PFSK-1 (cell line): ENCODE measurements at regions not wholly inside any gene's neighbourhood (a gene's known extent, or its start where the extent isn't known, plus 50 kb on each side); places are given as distances from the start of the nearest gene placed in this dataset.

Source experiments
- FOXP2 ChIP-seq: optimal IDR thresholded peaks from 2 replicates; pipeline ENCODE3; 2011; ENCODE audit warnings: borderline replicate concordance, control low read depth, inconsistent platforms; ENCODE audit not compliant: insufficient read depth; ENCODE audit errors: extremely low read length, extremely low read depth
- POLR2AphosphoS5 ChIP-seq: IDR thresholded peaks from 2 replicates; pipeline ENCODE4 v1.6.1; 2012; ENCODE audit warnings: low read depth, mild to moderate bottlenecking, control low read depth, low read length, moderate library complexity
- REST ChIP-seq, 2 experiments: IDR thresholded peaks; 2 replicates each; pipeline versions ENCODE4 v1.6.1 to v1.8.0; 2011 to 2012; ENCODE audit warnings: low read depth in 2 of 2, low read length in 2 of 2, control low read depth in 1 of 2, inconsistent platforms in 1 of 2, mild to moderate bottlenecking in 1 of 2, moderate library complexity in 1 of 2; ENCODE audit not compliant: insufficient read depth in 1 of 2
- SIN3A ChIP-seq: IDR thresholded peaks from 2 replicates; pipeline ENCODE4 v1.6.1; 2012; ENCODE audit warnings: mild to moderate bottlenecking, low read length, moderate library complexity, borderline replicate concordance; ENCODE audit not compliant: insufficient read depth
- TAF1 ChIP-seq: IDR thresholded peaks from 2 replicates; pipeline ENCODE4 v1.6.1; 2012; ENCODE audit warnings: low read length, control low read depth, borderline replicate concordance; ENCODE audit not compliant: insufficient read depth

DNA sequence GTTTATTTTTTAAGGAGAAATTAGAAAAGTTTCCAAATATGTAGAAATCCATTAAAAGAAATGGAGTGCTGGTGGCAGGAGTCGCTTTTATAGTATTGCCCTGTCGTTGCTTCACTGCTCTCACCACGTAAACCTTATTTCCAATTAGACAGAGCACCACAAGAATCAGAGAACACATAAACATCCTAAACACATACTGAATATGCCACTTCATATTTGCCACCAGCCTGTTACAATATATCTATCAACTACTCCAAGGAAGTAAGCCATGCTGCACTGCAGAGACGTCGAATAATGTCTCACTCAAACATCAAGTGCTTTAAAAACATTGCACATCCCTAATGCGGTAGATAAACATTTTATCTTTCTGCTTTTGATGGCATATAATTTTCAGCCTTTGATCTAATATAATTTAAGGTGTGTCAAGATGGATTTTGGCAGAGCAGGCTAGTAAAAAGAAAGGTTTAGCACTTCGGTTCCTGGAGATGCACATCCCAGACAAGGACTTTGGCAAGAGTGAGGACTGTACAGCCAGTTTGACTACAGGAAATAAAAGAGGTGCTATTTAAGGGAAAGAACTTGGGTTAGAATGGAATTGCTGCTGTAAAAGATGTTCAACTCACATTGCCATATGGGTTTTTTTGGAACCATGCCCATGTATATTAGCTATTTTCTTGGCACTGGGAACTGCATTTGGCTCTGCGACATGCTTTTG lies 932.3 kb downstream of the EFNB2 start:
- TF ChIP-seq POLR2AphosphoS5 (no peak), REST (IDR thresholded peaks at IDR 0.05; ENCODE audit: insufficient read depth in 1 of 2, low read depth in 2 of 2, low read length in 2 of 2) (no peak), TAF1 (no peak), SIN3A (no peak), FOXP2 (no peak)

GRCh38 chr13:105599477-105600037 lies 935.9 kb downstream of the EFNB2 start:
- TF ChIP-seq REST (IDR thresholded peaks at IDR 0.05; ENCODE audit: insufficient read depth in 1 of 2, low read depth in 2 of 2, low read length in 2 of 2): no peak
- no peak for TF ChIP-seq SIN3A
- no peak for TF ChIP-seq POLR2AphosphoS5
- TF ChIP-seq FOXP2: no peak
- no peak for TF ChIP-seq TAF1

DNA sequence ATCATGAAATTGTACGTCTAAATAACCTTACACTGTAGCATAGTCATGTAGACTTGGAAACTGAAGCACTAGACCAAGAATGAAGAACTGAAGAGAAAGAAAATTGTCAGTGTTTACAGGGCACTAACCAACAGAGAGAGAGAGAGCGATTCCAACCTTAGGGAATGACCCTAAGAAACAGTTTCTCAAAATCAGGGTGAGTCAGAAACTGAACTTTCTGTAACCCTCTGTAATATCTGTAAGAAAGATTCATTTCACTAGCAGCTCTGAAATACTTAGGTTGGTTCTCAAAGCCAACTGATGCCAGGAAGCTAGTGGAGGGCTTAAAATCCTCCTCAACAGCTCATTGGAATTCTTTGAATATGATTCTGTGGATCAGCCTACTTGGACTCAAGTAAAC lies 936.9 kb downstream of the EFNB2 start:
- TF ChIP-seq POLR2AphosphoS5 (no peak), SIN3A (no peak), FOXP2 (no peak), TAF1 (no peak), REST (IDR thresholded peaks at IDR 0.05; ENCODE audit: insufficient read depth in 1 of 2, low read depth in 2 of 2, low read length in 2 of 2) (no peak)

- no peak for TF ChIP-seq SIN3A
- TF ChIP-seq TAF1: no peak
- TF ChIP-seq POLR2AphosphoS5: no peak
- no peak for TF ChIP-seq REST (IDR thresholded peaks at IDR 0.05; ENCODE audit: insufficient read depth in 1 of 2, low read depth in 2 of 2, low read length in 2 of 2)
- TF ChIP-seq FOXP2: no peak
These were observed 937.9 kb downstream of the EFNB2 start for GRCh38 chr13:105597573-105597972.
